ENCODE measurements at regions not wholly inside any gene's neighbourhood (a gene's known extent, or its start where the extent isn't known, plus 50 kb on each side); places are given as distances from the start of the nearest gene placed in this dataset.

- no peak overlapping the region for H3K27ac ChIP-seq
- CTCF ChIA-PET, result no interaction called here
- POLR2A ChIA-PET (ENCODE audit: low non-redundant PET), result no interaction called here
- TF ChIP-seq, protein P1, sequence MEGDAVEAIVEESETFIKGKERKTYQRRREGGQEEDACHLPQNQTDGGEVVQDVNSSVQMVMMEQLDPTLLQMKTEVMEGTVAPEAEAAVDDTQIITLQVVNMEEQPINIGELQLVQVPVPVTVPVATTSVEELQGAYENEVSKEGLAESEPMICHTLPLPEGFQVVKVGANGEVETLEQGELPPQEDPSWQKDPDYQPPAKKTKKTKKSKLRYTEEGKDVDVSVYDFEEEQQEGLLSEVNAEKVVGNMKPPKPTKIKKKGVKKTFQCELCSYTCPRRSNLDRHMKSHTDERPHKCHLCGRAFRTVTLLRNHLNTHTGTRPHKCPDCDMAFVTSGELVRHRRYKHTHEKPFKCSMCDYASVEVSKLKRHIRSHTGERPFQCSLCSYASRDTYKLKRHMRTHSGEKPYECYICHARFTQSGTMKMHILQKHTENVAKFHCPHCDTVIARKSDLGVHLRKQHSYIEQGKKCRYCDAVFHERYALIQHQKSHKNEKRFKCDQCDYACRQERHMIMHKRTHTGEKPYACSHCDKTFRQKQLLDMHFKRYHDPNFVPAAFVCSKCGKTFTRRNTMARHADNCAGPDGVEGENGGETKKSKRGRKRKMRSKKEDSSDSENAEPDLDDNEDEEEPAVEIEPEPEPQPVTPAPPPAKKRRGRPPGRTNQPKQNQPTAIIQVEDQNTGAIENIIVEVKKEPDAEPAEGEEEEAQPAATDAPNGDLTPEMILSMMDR (conservative IDR thresholded peaks at IDR 0.05; ENCODE audit: low read depth), result no peak
- no peak for DNase-seq (ENCODE audit: low spot score)
Observed at GRCh38 chr6:155786528-155786927, 330.9 kb upstream of the NOX3 start.

- TF ChIP-seq, protein P1 (conservative IDR thresholded peaks at IDR 0.05; ENCODE audit: low read depth), result no peak
- no peak for DNase-seq (ENCODE audit: low spot score)
- ChIA-PET POLR2A (ENCODE audit: low non-redundant PET) (no interaction called here), CTCF (interaction anchor here (0.6 kb wide), 1 partner anchor 74 kb away, joined by 3 read pairs; no protein-coding TSS in a partner anchor)
- no peak overlapping the region for H3K27ac ChIP-seq
Observed at GRCh38 chr6:155782739-155783459, 327.3 kb upstream of the NOX3 start.

GRCh38 chr6:155782320-155782731 lies 326.7 kb upstream of the NOX3 start:
- ChIA-PET POLR2A (ENCODE audit: low non-redundant PET) (no interaction called here), CTCF (no interaction called here)
- H3K27ac ChIP-seq, result no peak overlapping the region
- TF ChIP-seq, protein P1 (conservative IDR thresholded peaks at IDR 0.05; ENCODE audit: low read depth), result no peak
- DNase-seq (ENCODE audit: low spot score), result peak; percentile 24

DNA sequence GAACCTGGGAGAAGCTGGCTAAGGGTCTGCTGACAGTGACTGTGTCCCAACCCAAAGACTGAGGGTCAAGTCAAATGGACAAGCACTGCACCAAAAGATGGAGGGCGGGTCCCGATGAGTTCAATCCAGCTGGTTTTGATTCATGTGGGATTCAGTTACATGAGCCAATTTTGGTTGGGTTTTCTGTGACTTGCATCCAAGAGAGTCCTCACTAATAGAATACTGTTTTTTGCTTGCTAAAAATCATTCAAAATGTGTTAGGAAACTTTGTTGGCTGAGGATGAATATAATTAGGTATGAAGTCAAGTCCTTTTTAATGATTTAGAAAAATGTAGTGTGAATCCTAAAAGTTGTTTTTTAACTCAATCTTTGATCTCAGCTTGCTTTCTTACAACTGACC lies 323.8 kb upstream of the NOX3 start:
- TF ChIP-seq, protein P1 (conservative IDR thresholded peaks at IDR 0.05; ENCODE audit: low read depth), result no peak
- CTCF ChIA-PET, result no interaction called here
- H3K27ac ChIP-seq, result no peak overlapping the region
- DNase-seq (ENCODE audit: low spot score), result no peak
- POLR2A ChIA-PET (ENCODE audit: low non-redundant PET), result no interaction called here

GRCh38 chr6:155778336-155778735 lies 322.7 kb upstream of the NOX3 start:
- TF ChIP-seq, protein P1 (conservative IDR thresholded peaks at IDR 0.05; ENCODE audit: low read depth), result no peak
- no peak overlapping the region for H3K27ac ChIP-seq
- ChIA-PET POLR2A (ENCODE audit: low non-redundant PET) (no interaction called here), CTCF (no interaction called here)
- no peak for DNase-seq (ENCODE audit: low spot score)

GRCh38 chr6:155771822-155772221 lies 316.2 kb upstream of the NOX3 start:
- TF ChIP-seq, protein P1 (conservative IDR thresholded peaks at IDR 0.05; ENCODE audit: low read depth), result no peak
- ChIA-PET CTCF (no interaction called here), POLR2A (ENCODE audit: low non-redundant PET) (no interaction called here)
- H3K27ac ChIP-seq, result no peak overlapping the region
- no peak for DNase-seq (ENCODE audit: low spot score)

Measured in RWPE1 (cell line).